HL-60 (cell line): ENCODE measurements at regions not wholly inside any gene's neighbourhood (a gene's known extent, or its start where the extent isn't known, plus 50 kb on each side); places are given as distances from the start of the nearest gene placed in this dataset.

Experiments
- DNase-seq, 2 experiments: peaks; one replicate each; pipeline ENCODE4 v3.0.0-alpha.2; 2010 to 2020; ENCODE audit warnings: low read depth in 1 of 2, low spot score in 1 of 2
- H3K27ac ChIP-seq: fragments of 250-450 bp; sonication (Bioruptor Pico); replicated peaks from 2 replicates; pipeline ENCODE4 v1.5.1; 2020; ENCODE audit warnings: mild to moderate bottlenecking, moderate library complexity
- H3K27me3 ChIP-seq: fragments of 250-450 bp; sonication (Bioruptor Pico); 2 replicates; pipeline ENCODE4 v1.5.1; 2021; ENCODE audit warnings: mild to moderate bottlenecking, moderate library complexity; ENCODE audit not compliant: insufficient read depth, poor library complexity, severe bottlenecking
- H3K4me3 ChIP-seq: replicated peaks from 2 replicates; pipeline ENCODE4 v1.5.1; 2011; ENCODE audit warnings: mild to moderate bottlenecking, control low read depth, low read length; ENCODE audit not compliant: insufficient read depth
- GABPA ChIP-seq: IDR thresholded peaks from 2 replicates; pipeline ENCODE4 v1.6.1; 2012; ENCODE audit warnings: low read depth
- POLR2AphosphoS5 ChIP-seq: IDR thresholded peaks from 2 replicates; pipeline ENCODE4 v1.6.1; 2012; ENCODE audit warnings: low read depth
- REST ChIP-seq: IDR thresholded peaks from 2 replicates; pipeline ENCODE4 v1.6.1; 2012; ENCODE audit warnings: low read depth; ENCODE audit not compliant: insufficient replicate concordance
- SPI1 ChIP-seq: IDR thresholded peaks from 2 replicates; pipeline ENCODE4 v1.6.1; 2012; ENCODE audit warnings: low read depth, mild to moderate bottlenecking, borderline replicate concordance
- TF ChIP-seq, protein P1 (sequence below): IDR thresholded peaks from one replicate; pipeline ENCODE4 v1.5.1; 2011; ENCODE audit warnings: low read length, control low read depth, inconsistent platforms; ENCODE audit not compliant: insufficient read depth

GRCh38 chr13:99759163-99759552, 212.4 kb downstream of the ZIC5 start:
- TF ChIP-seq, protein P1, sequence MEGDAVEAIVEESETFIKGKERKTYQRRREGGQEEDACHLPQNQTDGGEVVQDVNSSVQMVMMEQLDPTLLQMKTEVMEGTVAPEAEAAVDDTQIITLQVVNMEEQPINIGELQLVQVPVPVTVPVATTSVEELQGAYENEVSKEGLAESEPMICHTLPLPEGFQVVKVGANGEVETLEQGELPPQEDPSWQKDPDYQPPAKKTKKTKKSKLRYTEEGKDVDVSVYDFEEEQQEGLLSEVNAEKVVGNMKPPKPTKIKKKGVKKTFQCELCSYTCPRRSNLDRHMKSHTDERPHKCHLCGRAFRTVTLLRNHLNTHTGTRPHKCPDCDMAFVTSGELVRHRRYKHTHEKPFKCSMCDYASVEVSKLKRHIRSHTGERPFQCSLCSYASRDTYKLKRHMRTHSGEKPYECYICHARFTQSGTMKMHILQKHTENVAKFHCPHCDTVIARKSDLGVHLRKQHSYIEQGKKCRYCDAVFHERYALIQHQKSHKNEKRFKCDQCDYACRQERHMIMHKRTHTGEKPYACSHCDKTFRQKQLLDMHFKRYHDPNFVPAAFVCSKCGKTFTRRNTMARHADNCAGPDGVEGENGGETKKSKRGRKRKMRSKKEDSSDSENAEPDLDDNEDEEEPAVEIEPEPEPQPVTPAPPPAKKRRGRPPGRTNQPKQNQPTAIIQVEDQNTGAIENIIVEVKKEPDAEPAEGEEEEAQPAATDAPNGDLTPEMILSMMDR, result no peak
- TF ChIP-seq REST, result no peak
- no peak for TF ChIP-seq SPI1
- TF ChIP-seq POLR2AphosphoS5, result no peak
- TF ChIP-seq GABPA, result no peak
- no peak overlapping the region for H3K27ac ChIP-seq
- no peak overlapping the region for H3K4me3 ChIP-seq
- H3K27me3 ChIP-seq, result no peaks in the 10 kb centered on the region
- no peak for DNase-seq

- DNase-seq, result no peak
- no peak overlapping the region for H3K4me3 ChIP-seq
- H3K27ac ChIP-seq, result no peak overlapping the region
- no peaks in the 10 kb centered on the region for H3K27me3 ChIP-seq
- TF ChIP-seq POLR2AphosphoS5 (no peak), GABPA (no peak), SPI1 (no peak), REST (no peak)
- TF ChIP-seq, protein P1, result no peak
Observed at GRCh38 chr13:99758460-99759162, 213.0 kb downstream of the ZIC5 start.

GRCh38 chr13:99757756-99758459, 213.7 kb downstream of the ZIC5 start:
- TF ChIP-seq, protein P1, result no peak
- TF ChIP-seq SPI1, result no peak
- no peak for TF ChIP-seq POLR2AphosphoS5
- H3K27ac ChIP-seq, result no peak overlapping the region

More at GRCh38 chr13:99757756-99758459, 213.7 kb downstream of the ZIC5 start:
- H3K27me3 ChIP-seq, result no peaks in the 10 kb centered on the region
- no peak overlapping the region for H3K4me3 ChIP-seq
- DNase-seq, result no peak
